HepG2 (cell line): ENCODE measurements at regions not wholly inside any gene's neighbourhood (a gene's known extent, or its start where the extent isn't known, plus 50 kb on each side); places are given as distances from the start of the nearest gene placed in this dataset.

Experiments used
- GATAD2A ChIP-seq: IDR thresholded peaks from 2 replicates; pipeline ENCODE4 v1.6.1; 2016
- HDAC6 ChIP-seq: fragments of 200-600 bp; sonication (generic); IDR thresholded peaks from 2 replicates; pipeline ENCODE4 v1.7.0; 2017; ENCODE audit warnings: mild to moderate bottlenecking, antibody characterized with exemption, low read length, low read depth
- MYC ChIP-seq: sonication (generic); formaldehyde crosslinking; IDR thresholded peaks from 2 replicates; pipeline ENCODE4 v1.9.0; 2021; ENCODE audit warnings: missing genetic modification reagents, borderline replicate concordance
- NFATC3 ChIP-seq: sonication (generic); formaldehyde crosslinking; IDR thresholded peaks from 2 replicates; pipeline ENCODE4 v1.5.1; 2020; ENCODE audit warnings: mild to moderate bottlenecking, missing genetic modification reagents
- SMYD3 ChIP-seq: sonication (generic); formaldehyde crosslinking; IDR thresholded peaks from 2 replicates; pipeline ENCODE4 v1.8.1; 2023; ENCODE audit warnings: mild to moderate bottlenecking, missing genetic modification reagents
- SRSF4 ChIP-seq: fragments of 200-400 bp; formaldehyde crosslinking; IDR thresholded peaks from one replicate; pipeline ENCODE4 v1.6.1; 2018; ENCODE audit warnings: mild to moderate bottlenecking, low read depth, low read length, moderate library complexity; ENCODE audit not compliant: poor library complexity, severe bottlenecking
- ZNF138 ChIP-seq: sonication (generic); formaldehyde crosslinking; IDR thresholded peaks from 2 replicates; pipeline ENCODE4 v1.5.0; 2020; ENCODE audit warnings: mild to moderate bottlenecking, low read depth, missing genetic modification reagents
- TF ChIP-seq, protein P1 (sequence below): fragments of 450-650 bp; IDR thresholded peaks from 2 replicates; pipeline ENCODE4 v1.6.1; 2017; ENCODE audit warnings: mild to moderate bottlenecking
- TF ChIP-seq, protein P2 (sequence below): sonication (generic); formaldehyde crosslinking; IDR thresholded peaks from 2 replicates; pipeline ENCODE4 v1.5.0; 2020; ENCODE audit warnings: mild to moderate bottlenecking, missing genetic modification reagents, moderate library complexity

GRCh38 chr2:45212953-45213635, 203.8 kb upstream of the SIX2 start:
- TF ChIP-seq ZNF138 (CRISPR knock-in tag) (no peak), MYC (CRISPR knock-in tag) (no peak), SRSF4 (no peak), GATAD2A (no peak), SMYD3 (no peak), NFATC3 (CRISPR knock-in tag) (no peak), HDAC6 (no peak)
- TF ChIP-seq, protein P1, sequence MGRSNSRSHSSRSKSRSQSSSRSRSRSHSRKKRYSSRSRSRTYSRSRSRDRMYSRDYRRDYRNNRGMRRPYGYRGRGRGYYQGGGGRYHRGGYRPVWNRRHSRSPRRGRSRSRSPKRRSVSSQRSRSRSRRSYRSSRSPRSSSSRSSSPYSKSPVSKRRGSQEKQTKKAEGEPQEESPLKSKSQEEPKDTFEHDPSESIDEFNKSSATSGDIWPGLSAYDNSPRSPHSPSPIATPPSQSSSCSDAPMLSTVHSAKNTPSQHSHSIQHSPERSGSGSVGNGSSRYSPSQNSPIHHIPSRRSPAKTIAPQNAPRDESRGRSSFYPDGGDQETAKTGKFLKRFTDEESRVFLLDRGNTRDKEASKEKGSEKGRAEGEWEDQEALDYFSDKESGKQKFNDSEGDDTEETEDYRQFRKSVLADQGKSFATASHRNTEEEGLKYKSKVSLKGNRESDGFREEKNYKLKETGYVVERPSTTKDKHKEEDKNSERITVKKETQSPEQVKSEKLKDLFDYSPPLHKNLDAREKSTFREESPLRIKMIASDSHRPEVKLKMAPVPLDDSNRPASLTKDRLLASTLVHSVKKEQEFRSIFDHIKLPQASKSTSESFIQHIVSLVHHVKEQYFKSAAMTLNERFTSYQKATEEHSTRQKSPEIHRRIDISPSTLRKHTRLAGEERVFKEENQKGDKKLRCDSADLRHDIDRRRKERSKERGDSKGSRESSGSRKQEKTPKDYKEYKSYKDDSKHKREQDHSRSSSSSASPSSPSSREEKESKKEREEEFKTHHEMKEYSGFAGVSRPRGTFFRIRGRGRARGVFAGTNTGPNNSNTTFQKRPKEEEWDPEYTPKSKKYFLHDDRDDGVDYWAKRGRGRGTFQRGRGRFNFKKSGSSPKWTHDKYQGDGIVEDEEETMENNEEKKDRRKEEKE = no peak
- TF ChIP-seq, protein P2, sequence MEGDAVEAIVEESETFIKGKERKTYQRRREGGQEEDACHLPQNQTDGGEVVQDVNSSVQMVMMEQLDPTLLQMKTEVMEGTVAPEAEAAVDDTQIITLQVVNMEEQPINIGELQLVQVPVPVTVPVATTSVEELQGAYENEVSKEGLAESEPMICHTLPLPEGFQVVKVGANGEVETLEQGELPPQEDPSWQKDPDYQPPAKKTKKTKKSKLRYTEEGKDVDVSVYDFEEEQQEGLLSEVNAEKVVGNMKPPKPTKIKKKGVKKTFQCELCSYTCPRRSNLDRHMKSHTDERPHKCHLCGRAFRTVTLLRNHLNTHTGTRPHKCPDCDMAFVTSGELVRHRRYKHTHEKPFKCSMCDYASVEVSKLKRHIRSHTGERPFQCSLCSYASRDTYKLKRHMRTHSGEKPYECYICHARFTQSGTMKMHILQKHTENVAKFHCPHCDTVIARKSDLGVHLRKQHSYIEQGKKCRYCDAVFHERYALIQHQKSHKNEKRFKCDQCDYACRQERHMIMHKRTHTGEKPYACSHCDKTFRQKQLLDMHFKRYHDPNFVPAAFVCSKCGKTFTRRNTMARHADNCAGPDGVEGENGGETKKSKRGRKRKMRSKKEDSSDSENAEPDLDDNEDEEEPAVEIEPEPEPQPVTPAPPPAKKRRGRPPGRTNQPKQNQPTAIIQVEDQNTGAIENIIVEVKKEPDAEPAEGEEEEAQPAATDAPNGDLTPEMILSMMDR (CRISPR knock-in tag) = no peak
